Prostate gland (tissue), 2 donors: ENCODE measurements at regions not wholly inside any gene's neighbourhood (a gene's known extent, or its start where the extent isn't known, plus 50 kb on each side); places are given as distances from the start of the nearest gene placed in this dataset.

Experiments
- DNase-seq: peaks from one replicate; pipeline ENCODE4 v3.0.0-alpha.2; 2019; ENCODE audit warnings: low spot score
- H3K27ac ChIP-seq, 2 donors: fragments of 200-600 bp; sonication (generic); 2 replicates each; pipeline ENCODE4 v1.5.1; 2017 to 2019
- H3K27me3 ChIP-seq: fragments of 200-600 bp; sonication (generic); replicated peaks from 2 replicates; pipeline ENCODE4 v1.5.1; 2019; ENCODE audit not compliant: insufficient read depth
- H3K36me3 ChIP-seq, 2 donors: fragments of 200-600 bp; sonication (generic); 1 replicate in 1 of 2; 2 replicates in 1 of 2; pipeline versions ENCODE4 v1.5.1 to v1.8.1; 2017 to 2019
- H3K4me1 ChIP-seq: fragments of 200-600 bp; sonication (generic); replicated peaks from 2 replicates; pipeline ENCODE4 v1.5.1; 2019
- H3K4me3 ChIP-seq, 2 donors: fragments of 200-600 bp; sonication (generic); 2 replicates each; pipeline ENCODE4 v1.5.1; 2017 to 2019
- H3K9me3 ChIP-seq: fragments of 200-600 bp; sonication (generic); 2 replicates; pipeline ENCODE4 v1.5.1; 2017
- POLR2A ChIP-seq: fragments of 450-650 bp; IDR thresholded peaks from one replicate; pipeline ENCODE4 v1.6.1; 2016; ENCODE audit warnings: antibody characterized with exemption, mild to moderate bottlenecking
- POLR2AphosphoS5 ChIP-seq: sonication (generic); formaldehyde crosslinking; IDR thresholded peaks from one replicate; pipeline ENCODE4 v1.6.1; 2017; ENCODE audit warnings: antibody characterized with exemption
- WGBS: methylation state at CpG from one replicate; pipeline ENCODE4 v1.1.5; 2018; 5-methylcytosine and 5-hydroxymethylcytosine counted together
- intact Hi-C: fragments of 100-400 bp; cut with DNase I; formaldehyde crosslinking; loops from one replicate; pipeline ENCODE4 v1.14.2; 2022
- TF ChIP-seq, protein P1 (sequence below), 4 experiments: fragments of 200-600 bp in 2 of 4; fragments of 450-650 bp in 2 of 4; sonication (generic) in 2 of 4; IDR thresholded peaks; 1 replicate in 3 of 4; 2 replicates in 1 of 4; pipeline ENCODE4 v1.5.1; 2016 to 2019; ENCODE audit warnings: antibody characterized with exemption in 4 of 4, mild to moderate bottlenecking in 2 of 4, moderate library complexity in 2 of 4

GRCh38 chr1:29981586-29982239, 741.7 kb downstream of the MATN1 start:
- TF ChIP-seq POLR2AphosphoS5 (no peak), POLR2A (no peak)
- TF ChIP-seq, protein P1, sequence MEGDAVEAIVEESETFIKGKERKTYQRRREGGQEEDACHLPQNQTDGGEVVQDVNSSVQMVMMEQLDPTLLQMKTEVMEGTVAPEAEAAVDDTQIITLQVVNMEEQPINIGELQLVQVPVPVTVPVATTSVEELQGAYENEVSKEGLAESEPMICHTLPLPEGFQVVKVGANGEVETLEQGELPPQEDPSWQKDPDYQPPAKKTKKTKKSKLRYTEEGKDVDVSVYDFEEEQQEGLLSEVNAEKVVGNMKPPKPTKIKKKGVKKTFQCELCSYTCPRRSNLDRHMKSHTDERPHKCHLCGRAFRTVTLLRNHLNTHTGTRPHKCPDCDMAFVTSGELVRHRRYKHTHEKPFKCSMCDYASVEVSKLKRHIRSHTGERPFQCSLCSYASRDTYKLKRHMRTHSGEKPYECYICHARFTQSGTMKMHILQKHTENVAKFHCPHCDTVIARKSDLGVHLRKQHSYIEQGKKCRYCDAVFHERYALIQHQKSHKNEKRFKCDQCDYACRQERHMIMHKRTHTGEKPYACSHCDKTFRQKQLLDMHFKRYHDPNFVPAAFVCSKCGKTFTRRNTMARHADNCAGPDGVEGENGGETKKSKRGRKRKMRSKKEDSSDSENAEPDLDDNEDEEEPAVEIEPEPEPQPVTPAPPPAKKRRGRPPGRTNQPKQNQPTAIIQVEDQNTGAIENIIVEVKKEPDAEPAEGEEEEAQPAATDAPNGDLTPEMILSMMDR (IDR thresholded peaks at IDR 0.05), result no peak
- H3K4me3 ChIP-seq, result no peak overlapping the region
- H3K9me3 ChIP-seq, result no peaks in the 10 kb centered on the region
- no peaks in the 10 kb centered on the region for H3K27me3 ChIP-seq
- WGBS, result 76% methylated on average over 5 of the region's 5 CpGs
- no peak for DNase-seq
- H3K36me3 ChIP-seq, result no peaks in the 10 kb centered on the region
- H3K27ac ChIP-seq, result no peak overlapping the region
- no peaks in the 10 kb centered on the region for H3K4me1 ChIP-seq
- intact Hi-C loops, result no loop called here

DNA sequence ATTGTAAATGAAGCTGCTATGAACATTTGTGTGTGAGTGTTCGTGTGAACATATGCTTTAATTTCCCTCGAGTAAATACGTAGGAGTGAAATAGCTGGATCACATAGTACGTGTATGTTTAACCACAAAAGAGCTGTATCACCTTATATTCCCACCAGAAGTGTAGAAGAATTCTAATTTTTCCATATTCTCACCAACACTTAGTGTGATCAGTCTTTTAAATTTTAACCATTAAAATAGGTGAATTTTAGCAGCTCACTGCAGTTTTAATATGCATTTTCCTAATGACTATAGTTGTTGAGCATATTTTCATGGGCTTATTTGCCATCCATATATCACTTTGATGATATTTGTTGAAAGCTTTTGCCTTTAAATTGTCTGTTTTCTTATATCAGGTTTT, 741.2 kb downstream of the PTPRU start:
- H3K4me1 ChIP-seq, result no peaks in the 10 kb centered on the region
- intact Hi-C loops, result no loop called here

DNA sequence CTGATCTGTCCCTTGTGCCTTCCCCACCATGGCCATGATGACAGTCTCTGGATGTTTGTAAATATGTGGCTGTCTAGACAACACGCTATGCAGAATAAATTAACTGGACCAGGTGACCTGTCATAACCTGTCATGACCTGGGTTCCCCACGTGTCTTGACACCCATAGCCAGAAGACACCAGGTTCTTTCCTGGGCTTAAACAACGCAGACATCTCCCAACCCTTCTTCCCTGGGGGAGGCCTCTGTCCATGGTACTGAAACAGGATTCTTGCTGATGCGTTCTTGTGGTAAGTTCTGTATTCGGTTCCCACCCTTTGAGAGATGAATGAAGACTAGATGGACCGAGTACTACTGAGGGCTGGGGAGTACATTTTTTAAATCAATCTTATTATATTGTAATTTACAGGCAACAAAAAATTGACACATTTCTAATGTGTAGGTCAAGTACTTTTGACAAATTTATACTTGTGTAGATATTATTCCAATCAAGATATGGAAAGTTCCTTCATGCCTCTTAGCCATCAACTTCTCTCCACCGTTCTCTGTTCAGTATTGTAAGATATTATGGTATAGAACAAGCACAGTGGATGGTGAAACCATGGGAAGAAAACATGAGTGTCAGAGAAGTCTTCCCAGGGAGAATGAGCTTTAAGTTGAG, 738.8 kb downstream of the PTPRU start:
- 30% methylated on average over 7 of the region's 7 CpGs for whole genome bisulfite sequencing
- TF ChIP-seq POLR2A (no peak), POLR2AphosphoS5 (no peak)
- TF ChIP-seq, protein P1 (IDR thresholded peaks at IDR 0.05), result no peak
- H3K27ac ChIP-seq, result no peak overlapping the region
- no peak for DNase-seq
- no peaks in the 10 kb centered on the region for H3K9me3 ChIP-seq
- no peaks in the 10 kb centered on the region for H3K4me1 ChIP-seq
- intact Hi-C loops, result no loop called here
- no peaks in the 10 kb centered on the region for H3K27me3 ChIP-seq
- H3K4me3 ChIP-seq, result no peak overlapping the region
- no peaks in the 10 kb centered on the region for H3K36me3 ChIP-seq

More for the DNA sequence above, 741.2 kb downstream of the PTPRU start:
- Histone ChIP-seq H3K27ac (no peak overlapping the region), H3K9me3 (no peaks in the 10 kb centered on the region), H3K36me3 (no peaks in the 10 kb centered on the region), H3K4me3 (no peak overlapping the region), H3K27me3 (no peaks in the 10 kb centered on the region)
- DNase-seq, result no peak
- TF ChIP-seq POLR2A (no peak), POLR2AphosphoS5 (no peak)
- TF ChIP-seq, protein P1 (IDR thresholded peaks at IDR 0.05), result no peak
- 63% methylated on average over 4 of the region's 4 CpGs for WGBS

DNA sequence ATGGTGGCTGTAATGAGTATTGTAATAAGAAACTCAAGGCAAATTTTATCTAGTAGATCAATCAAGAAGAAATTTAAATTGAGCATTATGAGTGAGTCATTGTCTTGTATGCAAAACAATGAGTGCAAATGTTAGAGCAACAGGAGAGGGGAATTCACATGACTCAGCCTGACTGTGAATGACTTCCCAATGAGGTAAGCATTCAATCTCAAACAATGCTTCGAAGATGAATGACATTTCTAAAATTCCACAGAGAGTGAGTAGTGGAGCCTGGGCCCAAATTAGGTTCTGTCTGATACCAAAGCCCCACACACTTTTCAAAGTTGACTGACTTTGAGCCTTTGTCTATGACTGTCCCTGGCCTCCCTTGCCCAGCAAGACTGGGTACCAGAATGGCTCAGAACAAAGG, 738.0 kb downstream of the PTPRU start:
- no peaks in the 10 kb centered on the region for H3K9me3 ChIP-seq
- no peak overlapping the region for H3K27ac ChIP-seq
- H3K36me3 ChIP-seq, result no peaks in the 10 kb centered on the region
- no peaks in the 10 kb centered on the region for H3K27me3 ChIP-seq
- WGBS, result 24% methylated on average over 1 of the region's 1 CpG
- no peaks in the 10 kb centered on the region for H3K4me1 ChIP-seq
- no peak for TF ChIP-seq POLR2A
- TF ChIP-seq, protein P1 (IDR thresholded peaks at IDR 0.05), result no peak
- TF ChIP-seq POLR2AphosphoS5, result no peak
- DNase-seq, result no peak
- intact Hi-C loops, result no loop called here
- H3K4me3 ChIP-seq, result no peak overlapping the region

GRCh38 chr1:29973406-29973805, 737.1 kb downstream of the PTPRU start:
- DNase-seq, result no peak
- TF ChIP-seq POLR2A (no peak), POLR2AphosphoS5 (no peak)
- TF ChIP-seq, protein P1 (IDR thresholded peaks at IDR 0.05), result no peak
- Histone ChIP-seq H3K27ac (no peak overlapping the region), H3K27me3 (no peaks in the 10 kb centered on the region), H3K4me3 (no peak overlapping the region), H3K36me3 (no peaks in the 10 kb centered on the region), H3K9me3 (no peaks in the 10 kb centered on the region), H3K4me1 (no peaks in the 10 kb centered on the region)
- 33% methylated on average over 3 of the region's 3 CpGs for WGBS
- intact Hi-C loops, result no loop called here
